HEK293 (cell line): ENCODE measurements at regions not wholly inside any gene's neighbourhood (a gene's known extent, or its start where the extent isn't known, plus 50 kb on each side); places are given as distances from the start of the nearest gene placed in this dataset.

ENCODE experiments used
- CTCF ChIA-PET: fragments of 350-600 bp; formaldehyde crosslinking; extraction: SDS; loops from one replicate; lab custom pipeline; 2021; ENCODE audit warnings: antibody characterized with exemption; lab: Yijun Ruan, JAX
- POLR2A ChIA-PET: fragments of 300-600 bp; formaldehyde crosslinking; extraction: SDS; loops from one replicate; lab custom pipeline; 2020; ENCODE audit warnings: antibody characterized with exemption, inconsistent platforms; lab: Yijun Ruan, JAX
- H3K27ac ChIP-seq: fragments of 200-500 bp; sonication (Bioruptor generic); 2 replicates; pipeline ENCODE4 v1.5.1; 2014; ENCODE audit warnings: low read depth, low read length, control low read depth, inconsistent platforms; ENCODE audit errors: extremely low read depth
- H3K36me3 ChIP-seq, 2 experiments: fragments of 200-500 bp in 1 of 2; sonication (Bioruptor generic) in 1 of 2; 1 replicate in 1 of 2; 2 replicates in 1 of 2; pipeline ENCODE4 v1.5.1; 2014 to 2017; ENCODE audit warnings: inconsistent platforms in 2 of 2, low read length in 2 of 2; ENCODE audit not compliant: control insufficient read depth in 2 of 2, insufficient read depth in 1 of 2
- H3K4me1 ChIP-seq: fragments of 200-500 bp; sonication (Bioruptor generic); 2 replicates; pipeline ENCODE4 v1.5.1; 2014; ENCODE audit warnings: mild to moderate bottlenecking, low read length, inconsistent platforms; ENCODE audit not compliant: control insufficient read depth, insufficient read depth
- H3K4me3 ChIP-seq: 2 replicates; pipeline ENCODE4 v1.5.1; 2011; ENCODE audit warnings: low read depth, mild to moderate bottlenecking, control low read depth, low read length, moderate library complexity
- H3K9me3 ChIP-seq: fragments of 200-500 bp; sonication (Bioruptor generic); 2 replicates; pipeline ENCODE4 v1.5.1; 2014; ENCODE audit warnings: low read depth, low read length, inconsistent platforms; ENCODE audit not compliant: control insufficient read depth, insufficient read depth
- GLIS2 ChIP-seq: fragments of 450-650 bp; formaldehyde crosslinking; IDR thresholded peaks from 2 replicates; pipeline ENCODE4 v1.5.1; 2016; ENCODE audit warnings: missing biosample characterization, missing genetic modification characterization
- HOXD13 ChIP-seq: sonication (generic); formaldehyde crosslinking; IDR thresholded peaks from 2 replicates; pipeline ENCODE4 v1.8.0; 2022; ENCODE audit warnings: missing genetic modification reagents, borderline replicate concordance
- KLF8 ChIP-seq: fragments of 450-650 bp; formaldehyde crosslinking; IDR thresholded peaks from 2 replicates; pipeline ENCODE4 v1.5.1; 2016; ENCODE audit warnings: missing biosample characterization, missing genetic modification characterization
- KLF9 ChIP-seq: fragments of 450-650 bp; formaldehyde crosslinking; IDR thresholded peaks from 2 replicates; pipeline ENCODE4 v1.5.1; 2016; ENCODE audit warnings: missing biosample characterization, missing genetic modification characterization, low read depth
- PBX3 ChIP-seq: sonication (generic); formaldehyde crosslinking; IDR thresholded peaks from 2 replicates; pipeline ENCODE4 v1.8.1; 2022; ENCODE audit warnings: mild to moderate bottlenecking, moderate library complexity, missing genetic modification reagents
- SCRT2 ChIP-seq: fragments of 450-650 bp; formaldehyde crosslinking; IDR thresholded peaks from 2 replicates; pipeline ENCODE4 v1.5.1; 2016; ENCODE audit warnings: missing biosample characterization, missing genetic modification characterization
- YY1 ChIP-seq: fragments of 450-650 bp; formaldehyde crosslinking; IDR thresholded peaks from 2 replicates; pipeline ENCODE4 v1.5.1; 2018; ENCODE audit warnings: missing biosample characterization, missing genetic modification characterization
- ZBTB11 ChIP-seq: fragments of 450-650 bp; formaldehyde crosslinking; conservative IDR thresholded peaks from 2 replicates; pipeline ENCODE4 v1.5.1; 2016; ENCODE audit warnings: low read depth, missing biosample characterization, missing genetic modification characterization
- ZBTB17 ChIP-seq: fragments of 450-650 bp; formaldehyde crosslinking; IDR thresholded peaks from 2 replicates; pipeline ENCODE4 v1.5.1; 2016; ENCODE audit warnings: missing biosample characterization, missing genetic modification characterization
- ZFHX2 ChIP-seq: fragments of 450-650 bp; formaldehyde crosslinking; conservative IDR thresholded peaks from 2 replicates; pipeline ENCODE4 v1.5.1; 2016; ENCODE audit warnings: missing biosample characterization, missing genetic modification characterization
- ZFP37 ChIP-seq: fragments of 450-650 bp; formaldehyde crosslinking; IDR thresholded peaks from 2 replicates; pipeline ENCODE4 v1.5.1; 2016; ENCODE audit warnings: missing biosample characterization, missing genetic modification characterization
- ZNF114 ChIP-seq: fragments of 450-650 bp; formaldehyde crosslinking; IDR thresholded peaks from 2 replicates; pipeline ENCODE4 v1.5.0; 2017; ENCODE audit warnings: missing biosample characterization, missing genetic modification characterization
- ZNF121 ChIP-seq: fragments of 450-650 bp; formaldehyde crosslinking; IDR thresholded peaks from 2 replicates; pipeline ENCODE4 v1.5.1; 2016; ENCODE audit warnings: missing biosample characterization, missing genetic modification characterization
- ZNF132 ChIP-seq: fragments of 450-650 bp; formaldehyde crosslinking; IDR thresholded peaks from 2 replicates; pipeline ENCODE4 v1.5.1; 2017; ENCODE audit warnings: missing biosample characterization, missing genetic modification characterization, borderline replicate concordance
- ZNF133 ChIP-seq: fragments of 450-650 bp; formaldehyde crosslinking; IDR thresholded peaks from 2 replicates; pipeline ENCODE4 v1.5.1; 2016; ENCODE audit warnings: missing biosample characterization, missing genetic modification characterization
- ZNF223 ChIP-seq: fragments of 450-650 bp; formaldehyde crosslinking; IDR thresholded peaks from 2 replicates; pipeline ENCODE4 v1.5.1; 2016; ENCODE audit warnings: missing biosample characterization, missing genetic modification characterization
- ZNF23 ChIP-seq: fragments of 450-650 bp; formaldehyde crosslinking; IDR thresholded peaks from 2 replicates; pipeline ENCODE4 v1.5.1; 2016; ENCODE audit warnings: missing biosample characterization, missing genetic modification characterization, borderline replicate concordance
- ZNF324 ChIP-seq: fragments of 450-650 bp; formaldehyde crosslinking; IDR thresholded peaks from 2 replicates; pipeline ENCODE4 v1.5.1; 2016; ENCODE audit warnings: missing biosample characterization, missing genetic modification characterization
- ZNF350 ChIP-seq: fragments of 450-650 bp; formaldehyde crosslinking; IDR thresholded peaks from 2 replicates; pipeline ENCODE4 v1.5.0; 2017; ENCODE audit warnings: missing biosample characterization, mild to moderate bottlenecking, missing genetic modification characterization
- ZNF510 ChIP-seq: fragments of 450-650 bp; formaldehyde crosslinking; IDR thresholded peaks from 2 replicates; pipeline ENCODE4 v1.5.1; 2018; ENCODE audit warnings: mild to moderate bottlenecking, missing genetic modification characterization, missing biosample characterization; ENCODE audit not compliant: insufficient replicate concordance
- ZNF529 ChIP-seq: fragments of 450-650 bp; formaldehyde crosslinking; IDR thresholded peaks from 2 replicates; pipeline ENCODE4 v1.5.1; 2017; ENCODE audit warnings: missing genetic modification characterization, missing biosample characterization; ENCODE audit not compliant: insufficient replicate concordance
- ZNF561 ChIP-seq: fragments of 450-650 bp; IDR thresholded peaks from 2 replicates; pipeline ENCODE4 v1.5.1; 2018; ENCODE audit warnings: missing biosample characterization, missing genetic modification characterization, borderline replicate concordance
- ZNF596 ChIP-seq: fragments of 450-650 bp; IDR thresholded peaks from 2 replicates; pipeline ENCODE4 v1.5.0; 2018; ENCODE audit warnings: missing biosample characterization, mild to moderate bottlenecking, missing genetic modification characterization, moderate library complexity
- ZNF621 ChIP-seq: fragments of 450-650 bp; formaldehyde crosslinking; IDR thresholded peaks from 2 replicates; pipeline ENCODE4 v1.5.1; 2017; ENCODE audit warnings: missing biosample characterization, missing genetic modification characterization
- ZNF626 ChIP-seq: fragments of 450-650 bp; sonication (Bioruptor Pico); formaldehyde crosslinking; IDR thresholded peaks from 2 replicates; pipeline ENCODE4 v1.5.1; 2018; ENCODE audit warnings: missing biosample characterization, missing genetic modification characterization, inconsistent platforms
- ZNF747 ChIP-seq: fragments of 450-650 bp; formaldehyde crosslinking; IDR thresholded peaks from 2 replicates; pipeline ENCODE4 v1.5.1; 2016; ENCODE audit warnings: missing biosample characterization, missing genetic modification characterization
- ZNF76 ChIP-seq: fragments of 450-650 bp; formaldehyde crosslinking; IDR thresholded peaks from 2 replicates; pipeline ENCODE4; 2016; ENCODE audit warnings: low read depth, missing biosample characterization, missing genetic modification characterization, borderline replicate concordance
- ZNF768 ChIP-seq: fragments of 450-650 bp; formaldehyde crosslinking; IDR thresholded peaks from 2 replicates; pipeline ENCODE4 v1.5.1; 2018; ENCODE audit warnings: missing biosample characterization, mild to moderate bottlenecking, missing genetic modification characterization
- ZNF785 ChIP-seq: fragments of 450-650 bp; formaldehyde crosslinking; IDR thresholded peaks from 2 replicates; pipeline ENCODE4 v1.5.1; 2016; ENCODE audit warnings: missing biosample characterization, missing genetic modification characterization

GRCh38 chr12:65643171-65643570, 181.1 kb upstream of the HMGA2 start:
- H3K4me3 ChIP-seq = no peak overlapping the region
- no peaks in the 10 kb centered on the region for H3K9me3 ChIP-seq
- CTCF ChIA-PET = no interaction called here
- no peaks in the 10 kb centered on the region for H3K36me3 ChIP-seq
- H3K27ac ChIP-seq = no peak overlapping the region
- H3K4me1 ChIP-seq = no peaks in the 10 kb centered on the region; the same call in 1 of the 2 replicates
- TF ChIP-seq ZBTB17 (tag by site-specific recombination) (no peak), ZFHX2 (tag by site-specific recombination) (no peak), ZNF114 (tag by site-specific recombination) (no peak), ZNF510 (tag by site-specific recombination) (no peak), ZNF350 (tag by site-specific recombination) (no peak), ZNF626 (no peak), KLF8 (no peak), YY1 (tag by site-specific recombination) (no peak), ZNF23 (tag by site-specific recombination) (no peak), ZNF529 (tag by site-specific recombination) (no peak), ZNF121 (no peak), PBX3 (CRISPR knock-in tag) (no peak), ZNF621 (tag by site-specific recombination) (no peak), HOXD13 (CRISPR knock-in tag) (no peak), ZNF768 (tag by site-specific recombination) (no peak), ZFP37 (no peak), ZNF324 (no peak), ZNF747 (tag by site-specific recombination) (no peak)
- POLR2A ChIA-PET = no interaction called here

GRCh38 chr12:65643595-65644386, 180.5 kb upstream of the HMGA2 start:
- Histone ChIP-seq H3K4me3 (no peak overlapping the region), H3K27ac (no peak overlapping the region), H3K4me1 (peaks cover 3% of the 10 kb centered on the region; the same call in 1 of the 2 replicates), H3K36me3 (no peaks in the 10 kb centered on the region), H3K9me3 (no peaks in the 10 kb centered on the region)
- ChIA-PET POLR2A (interaction anchor here (0.7 kb wide), 1 partner anchor 28 kb away, joined by 5 read pairs; no protein-coding TSS in a partner anchor), CTCF (no interaction called here)
- TF ChIP-seq ZNF121 (no peak), KLF9 (tag by site-specific recombination) (no peak), SCRT2 (tag by site-specific recombination) (no peak), ZBTB17 (tag by site-specific recombination) (peak; percentile 84)

GRCh38 chr12:65646127-65646643, 178.1 kb upstream of the HMGA2 start:
- Histone ChIP-seq H3K4me3 (no peak overlapping the region), H3K27ac (no peak overlapping the region), H3K36me3 (no peaks in the 10 kb centered on the region), H3K9me3 (no peaks in the 10 kb centered on the region), H3K4me1 (peaks cover 3% of the 10 kb centered on the region; the same call in 1 of the 2 replicates)
- ChIA-PET POLR2A (no interaction called here), CTCF (interaction anchor here (2.9 kb wide), 1 partner anchor 44 kb away, joined by 9 read pairs; no protein-coding TSS in a partner anchor)
- TF ChIP-seq ZBTB11 (tag by site-specific recombination) = no peak
- TF ChIP-seq GLIS2 (tag by site-specific recombination) = no peak
- no peak for TF ChIP-seq ZNF133 (tag by site-specific recombination)
- no peak for TF ChIP-seq ZNF785 (tag by site-specific recombination)
- TF ChIP-seq ZNF223 (tag by site-specific recombination) = no peak
- no peak for TF ChIP-seq ZNF561
- TF ChIP-seq ZNF596 (tag by site-specific recombination) = no peak
- TF ChIP-seq HOXD13 (CRISPR knock-in tag) = no peak
- no peak for TF ChIP-seq ZNF76 (tag by site-specific recombination)
- no peak for TF ChIP-seq ZNF132 (tag by site-specific recombination)
